ENCODE measurements at regions not wholly inside any gene's neighbourhood (a gene's known extent, or its start where the extent isn't known, plus 50 kb on each side); places are given as distances from the start of the nearest gene placed in this dataset.

GRCh38 chr21:19565587-19565986, 1162.0 kb upstream of the TMPRSS15 start (continued):
- TF ChIP-seq ZBTB33 (IDR thresholded peaks at IDR 0.05; ENCODE audit: extremely low read depth, insufficient replicate concordance, low read length) (no peak), TCF7L2 (IDR thresholded peaks at IDR 0.05; ENCODE audit: borderline replicate concordance, extremely low read depth, insufficient read depth, insufficient read length) (no peak)

GRCh38 chr21:19566975-19567374, 1163.4 kb upstream of the TMPRSS15 start:
- H3K4me3 ChIP-seq (replicated peaks in 1 of 2; ENCODE audit: low read depth in 1 of 2, low read length in 2 of 2): no peak overlapping the region
- no peak overlapping the region for H3K27ac ChIP-seq (ENCODE audit: low read depth, low read length)
- DNase-seq (ENCODE audit: low read depth, low spot score): no peak
- BruUV-seq (replicated peaks): no TSS peak
- H3K9me2 ChIP-seq (ENCODE audit: insufficient read depth): no peaks in the 10 kb centered on the region
- H3K27me3 ChIP-seq (ENCODE audit: insufficient read depth, low read length): no peaks in the 10 kb centered on the region
- intact Hi-C loops (cut with micrococcal nuclease): no loop called here
- POLR2A ChIA-PET: no interaction called here
- CTCF ChIA-PET: no interaction called here
- H3K4me2 ChIP-seq (ENCODE audit: low read length): no peak overlapping the region
- no peaks in the 10 kb centered on the region for H3K36me3 ChIP-seq (ENCODE audit: control insufficient read depth in 1 of 2, insufficient read depth in 2 of 2, low read length in 2 of 2)
- H3K9me3 ChIP-seq (ENCODE audit: control insufficient read depth in 1 of 2, insufficient read depth in 1 of 2, low read depth in 1 of 2, low read length in 2 of 2): peaks cover 19 to 32% of the 10 kb centered on the region in 2 experiments; a peak in 3 of 4 replicates
- TF ChIP-seq, protein P1, sequence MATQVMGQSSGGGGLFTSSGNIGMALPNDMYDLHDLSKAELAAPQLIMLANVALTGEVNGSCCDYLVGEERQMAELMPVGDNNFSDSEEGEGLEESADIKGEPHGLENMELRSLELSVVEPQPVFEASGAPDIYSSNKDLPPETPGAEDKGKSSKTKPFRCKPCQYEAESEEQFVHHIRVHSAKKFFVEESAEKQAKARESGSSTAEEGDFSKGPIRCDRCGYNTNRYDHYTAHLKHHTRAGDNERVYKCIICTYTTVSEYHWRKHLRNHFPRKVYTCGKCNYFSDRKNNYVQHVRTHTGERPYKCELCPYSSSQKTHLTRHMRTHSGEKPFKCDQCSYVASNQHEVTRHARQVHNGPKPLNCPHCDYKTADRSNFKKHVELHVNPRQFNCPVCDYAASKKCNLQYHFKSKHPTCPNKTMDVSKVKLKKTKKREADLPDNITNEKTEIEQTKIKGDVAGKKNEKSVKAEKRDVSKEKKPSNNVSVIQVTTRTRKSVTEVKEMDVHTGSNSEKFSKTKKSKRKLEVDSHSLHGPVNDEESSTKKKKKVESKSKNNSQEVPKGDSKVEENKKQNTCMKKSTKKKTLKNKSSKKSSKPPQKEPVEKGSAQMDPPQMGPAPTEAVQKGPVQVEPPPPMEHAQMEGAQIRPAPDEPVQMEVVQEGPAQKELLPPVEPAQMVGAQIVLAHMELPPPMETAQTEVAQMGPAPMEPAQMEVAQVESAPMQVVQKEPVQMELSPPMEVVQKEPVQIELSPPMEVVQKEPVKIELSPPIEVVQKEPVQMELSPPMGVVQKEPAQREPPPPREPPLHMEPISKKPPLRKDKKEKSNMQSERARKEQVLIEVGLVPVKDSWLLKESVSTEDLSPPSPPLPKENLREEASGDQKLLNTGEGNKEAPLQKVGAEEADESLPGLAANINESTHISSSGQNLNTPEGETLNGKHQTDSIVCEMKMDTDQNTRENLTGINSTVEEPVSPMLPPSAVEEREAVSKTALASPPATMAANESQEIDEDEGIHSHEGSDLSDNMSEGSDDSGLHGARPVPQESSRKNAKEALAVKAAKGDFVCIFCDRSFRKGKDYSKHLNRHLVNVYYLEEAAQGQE (IDR thresholded peaks at IDR 0.05; ENCODE audit: low read depth): no peak
- no peak for TF ChIP-seq SP1 (IDR thresholded peaks at IDR 0.05; ENCODE audit: low read depth)
- TF ChIP-seq POLR2AphosphoS5 (IDR thresholded peaks at IDR 0.05; ENCODE audit: low read depth, low read length): no peak
- TF ChIP-seq CBX3 (IDR thresholded peaks at IDR 0.05; ENCODE audit: low read depth): no peak
- TF ChIP-seq CEBPB (IDR thresholded peaks at IDR 0.05; ENCODE audit: low read depth): no peak
- no peak for TF ChIP-seq EZH2 (IDR thresholded peaks at IDR 0.05)
- no peak for TF ChIP-seq ZNF274 (IDR thresholded peaks at IDR 0.05; ENCODE audit: low read depth, low read length)
- TF ChIP-seq ZBTB33 (IDR thresholded peaks at IDR 0.05; ENCODE audit: extremely low read depth, insufficient replicate concordance, low read length): no peak
- no peak for TF ChIP-seq FOSL1 (IDR thresholded peaks at IDR 0.05; ENCODE audit: low read depth)
- TF ChIP-seq, protein P2, sequence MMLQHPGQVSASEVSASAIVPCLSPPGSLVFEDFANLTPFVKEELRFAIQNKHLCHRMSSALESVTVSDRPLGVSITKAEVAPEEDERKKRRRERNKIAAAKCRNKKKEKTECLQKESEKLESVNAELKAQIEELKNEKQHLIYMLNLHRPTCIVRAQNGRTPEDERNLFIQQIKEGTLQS (IDR thresholded peaks at IDR 0.05): no peak
- no peak for TF ChIP-seq ZFX (IDR thresholded peaks at IDR 0.05)
- no peak overlapping the region for H2AFZ ChIP-seq (ENCODE audit: low read depth, low read length, poor library complexity, severe bottlenecking)
- no peak for ATAC-seq
- RAD21 ChIA-PET (ENCODE audit: low non-redundant PET in 1 of 2, low total read pairs in 2 of 2, uncharacterized antibody in 2 of 2, unreplicated experiment in 2 of 2): no interaction called here
- no peak overlapping the region for H3K9ac ChIP-seq (ENCODE audit: low read length)
- H3K79me2 ChIP-seq (ENCODE audit: insufficient read depth, low read length): no peaks in the 10 kb centered on the region
- H3K4me1 ChIP-seq (ENCODE audit: control insufficient read depth in 1 of 2, insufficient read depth in 2 of 2, low read length in 2 of 2): no peaks in the 10 kb centered on the region
- H4K20me1 ChIP-seq (ENCODE audit: insufficient read depth): no peaks in the 10 kb centered on the region

All from HCT116 (cell line).